ENCODE measurements at regions not wholly inside any gene's neighbourhood (a gene's known extent, or its start where the extent isn't known, plus 50 kb on each side); places are given as distances from the start of the nearest gene placed in this dataset.

- no peak for TF ChIP-seq CTCF (IDR thresholded peaks at IDR 0.05)
- no peak for TF ChIP-seq ZBTB33 (IDR thresholded peaks at IDR 0.05; ENCODE audit: borderline replicate concordance, low read depth)
- TF ChIP-seq TAF1 (IDR thresholded peaks at IDR 0.05; ENCODE audit: borderline replicate concordance, low read depth, low read length), result no peak
- no peak for TF ChIP-seq RAD21 (IDR thresholded peaks at IDR 0.05; ENCODE audit: low read length)
- TF ChIP-seq JUND (IDR thresholded peaks at IDR 0.05), result no peak
Observed at GRCh38 chr16:60720060-60720459, 1316.2 kb downstream of the CDH8 start.

All from SK-N-SH (cell line).